Fibroblast of the aortic adventitia (primary cell): ENCODE measurements at regions not wholly inside any gene's neighbourhood (a gene's known extent, or its start where the extent isn't known, plus 50 kb on each side); places are given as distances from the start of the nearest gene placed in this dataset.

Source experiments
- DNase-seq: peaks from one replicate; pipeline ENCODE4 v3.0.0-alpha.2; 2010; ENCODE audit warnings: low read depth
- H3K4me3 ChIP-seq: 2 replicates; pipeline ENCODE4 v1.5.1; 2011; ENCODE audit warnings: low read depth, mild to moderate bottlenecking, control low read depth, low read length, moderate library complexity
- CTCF ChIP-seq: IDR thresholded peaks from 2 replicates; pipeline ENCODE4 v1.5.1; 2011; ENCODE audit warnings: mild to moderate bottlenecking, low read length, control low read depth, inconsistent platforms; ENCODE audit not compliant: insufficient read depth

DNA sequence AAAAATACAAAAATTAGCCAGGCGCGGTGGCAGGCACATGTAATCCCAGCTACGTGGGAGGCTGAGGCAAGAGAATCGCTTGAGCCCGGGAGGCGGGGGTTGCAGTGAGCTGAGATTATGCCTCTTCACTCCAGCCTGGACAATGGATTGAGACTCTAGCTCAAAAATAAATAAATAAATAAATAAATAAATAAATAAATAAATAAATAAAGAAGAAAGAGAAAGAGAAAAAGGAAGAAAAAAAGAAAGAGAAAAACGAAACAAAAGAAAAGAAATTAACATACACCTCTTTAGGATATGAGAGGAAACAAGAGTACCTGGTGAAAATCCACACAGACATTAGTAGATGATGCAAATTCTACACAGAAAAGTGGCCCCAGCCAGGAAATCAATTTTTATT is 713.7 kb upstream of the POT1 start:
- H3K4me3 ChIP-seq = no peak overlapping the region
- no peak for TF ChIP-seq CTCF
- DNase-seq = no peak

GRCh38 chr7:125641884-125642283 is 712.3 kb upstream of the POT1 start:
- TF ChIP-seq CTCF = no peak
- no peak for DNase-seq
- no peak overlapping the region for H3K4me3 ChIP-seq

DNA sequence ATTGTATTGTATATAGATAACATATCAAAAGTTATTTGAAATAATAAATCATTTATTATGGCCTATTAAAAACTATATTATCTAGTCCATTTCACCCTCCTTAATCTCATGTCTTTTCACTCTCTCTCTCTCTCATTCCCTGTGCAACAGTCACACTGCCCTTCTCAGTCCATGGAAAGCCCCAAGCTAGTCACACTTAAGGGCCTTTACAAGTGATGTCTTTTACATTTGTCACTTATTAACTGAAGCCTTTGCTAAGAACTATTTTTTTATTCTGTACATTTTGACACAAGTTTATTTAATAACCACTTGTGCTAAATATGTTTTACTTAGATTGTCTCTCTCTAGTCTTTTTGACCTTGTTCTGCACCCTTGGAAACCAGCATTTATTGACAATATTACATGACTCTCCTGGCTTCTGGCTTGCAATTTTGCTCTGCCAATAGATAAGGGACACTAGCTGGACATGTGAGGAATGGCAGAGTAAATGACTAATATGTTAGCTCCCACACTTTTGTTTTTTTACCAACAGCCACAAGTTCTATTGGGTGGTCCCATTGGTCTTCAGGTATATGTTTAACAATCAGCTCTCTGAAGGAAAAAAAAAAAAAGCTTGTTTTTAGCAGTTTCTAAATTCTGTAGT is 706.8 kb upstream of the POT1 start:
- no peak for DNase-seq
- H3K4me3 ChIP-seq = no peak overlapping the region
- no peak for TF ChIP-seq CTCF

- no peak for TF ChIP-seq CTCF
- no peak overlapping the region for H3K4me3 ChIP-seq
- DNase-seq = no peak
These were observed 688.9 kb upstream of the POT1 start for GRCh38 chr7:125618516-125618915.

DNA sequence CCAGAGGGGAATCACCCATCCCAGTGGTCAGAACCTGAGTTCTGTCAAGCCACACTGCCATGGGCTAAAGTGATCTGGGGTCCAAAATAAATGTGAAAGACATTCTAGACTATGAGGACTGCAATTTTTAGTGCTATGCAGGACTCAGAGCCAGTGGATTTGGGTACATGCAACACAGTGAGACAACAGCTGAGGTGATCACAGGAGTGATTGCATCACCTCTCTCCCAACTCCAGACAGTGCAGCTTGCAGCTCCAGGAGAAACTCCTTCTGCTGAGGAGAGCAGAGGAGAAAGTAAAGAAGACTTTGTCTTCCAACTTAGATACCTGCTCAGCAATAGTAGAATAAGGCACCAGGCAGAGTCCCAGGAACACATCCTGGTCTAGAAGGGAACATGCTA is 682.0 kb upstream of the POT1 start:
- no peak overlapping the region for H3K4me3 ChIP-seq
- no peak for TF ChIP-seq CTCF
- no peak for DNase-seq

DNA sequence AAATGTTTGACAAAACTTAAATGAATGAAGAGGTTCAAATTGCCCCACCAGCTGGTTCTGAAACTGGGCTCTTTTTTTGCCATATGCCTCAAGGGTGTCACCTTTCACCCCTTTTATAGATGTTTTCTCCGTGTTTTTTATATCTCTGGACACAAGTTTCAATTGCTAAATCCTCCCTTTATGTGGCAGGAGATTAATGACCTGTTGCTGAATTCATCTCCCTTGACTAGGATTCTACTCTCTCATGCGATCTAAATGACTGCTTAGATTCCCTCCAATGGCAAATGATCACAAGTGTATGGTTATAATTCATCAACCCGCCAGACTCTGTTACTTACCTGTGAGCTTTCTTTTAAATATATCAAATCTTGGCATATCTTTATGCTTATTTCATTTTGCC is 677.0 kb upstream of the POT1 start:
- no peak overlapping the region for H3K4me3 ChIP-seq
- no peak for DNase-seq
- no peak for TF ChIP-seq CTCF

GRCh38 chr7:125605241-125605640 is 675.6 kb upstream of the POT1 start:
- TF ChIP-seq CTCF = no peak
- DNase-seq = peak; percentile 14
- H3K4me3 ChIP-seq = no peak overlapping the region
